Right renal pelvis (tissue), 4 donors: ENCODE measurements at regions not wholly inside any gene's neighbourhood (a gene's known extent, or its start where the extent isn't known, plus 50 kb on each side); places are given as distances from the start of the nearest gene placed in this dataset.

Experiments used
- DNase-seq, 4 donors: peaks; one replicate each; pipeline ENCODE4 v3.0.0-alpha.2; 2013; ENCODE audit warnings: low read depth in 4 of 4, low spot score in 3 of 4, missing footprints in 1 of 4

DNA sequence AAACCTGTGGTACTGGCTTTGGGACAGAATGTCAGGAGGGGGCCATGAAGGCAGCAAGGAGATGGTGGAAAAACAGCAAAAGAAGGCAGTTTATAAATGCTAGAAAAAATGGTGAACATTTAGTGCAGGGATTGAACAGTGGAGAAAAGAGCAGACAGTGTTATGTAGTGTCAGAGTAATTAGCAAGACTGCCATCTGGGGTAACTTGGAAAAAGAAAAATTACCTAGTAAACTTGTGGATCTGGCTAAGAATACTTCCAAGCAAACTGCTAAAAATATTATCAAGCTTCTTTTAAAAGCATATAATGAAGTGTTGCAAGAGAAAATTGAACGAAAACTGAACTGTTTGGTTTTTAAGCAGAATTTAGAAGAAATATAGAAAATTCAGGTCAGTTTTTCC, 267.8 kb downstream of the INSIG2 start:
- no peak for DNase-seq

DNA sequence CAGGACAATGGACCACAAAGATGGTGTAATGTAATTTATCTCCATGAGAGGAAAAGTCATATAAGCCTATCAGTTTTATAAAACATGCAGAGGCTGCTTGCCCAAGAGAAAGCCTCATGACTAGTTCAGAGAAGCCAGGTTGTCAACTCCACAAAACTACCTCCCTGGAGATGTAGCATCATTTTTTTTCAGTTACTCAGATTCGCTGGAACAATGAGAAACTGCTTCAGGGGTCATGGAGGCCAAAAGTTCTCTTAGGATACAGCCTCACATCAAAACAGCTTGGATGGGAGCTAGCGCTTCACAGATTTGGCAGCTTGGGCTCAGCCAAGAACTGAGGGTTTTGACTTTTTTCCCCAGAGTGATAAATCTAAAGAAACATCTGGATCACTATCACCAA, 263.5 kb downstream of the INSIG2 start:
- DNase-seq: no peak

DNA sequence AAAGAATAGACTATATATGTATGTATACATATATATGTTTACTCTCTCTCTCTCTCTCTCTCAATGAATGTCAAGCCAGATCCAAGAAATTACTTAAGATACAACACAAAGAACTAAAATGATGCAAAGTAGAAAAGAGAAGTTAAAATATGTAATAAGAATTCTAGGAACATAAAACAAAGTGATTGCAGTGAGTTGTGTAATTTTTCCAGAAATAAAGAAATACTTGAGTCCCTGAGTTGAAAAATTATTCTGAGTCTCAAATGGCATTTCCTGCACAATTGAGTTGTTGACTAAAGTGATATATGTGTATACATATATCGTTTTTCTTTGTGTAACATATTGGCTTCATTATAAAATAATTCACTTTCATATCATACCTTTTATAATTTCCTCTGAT, 262.4 kb downstream of the INSIG2 start:
- no peak for DNase-seq

DNA sequence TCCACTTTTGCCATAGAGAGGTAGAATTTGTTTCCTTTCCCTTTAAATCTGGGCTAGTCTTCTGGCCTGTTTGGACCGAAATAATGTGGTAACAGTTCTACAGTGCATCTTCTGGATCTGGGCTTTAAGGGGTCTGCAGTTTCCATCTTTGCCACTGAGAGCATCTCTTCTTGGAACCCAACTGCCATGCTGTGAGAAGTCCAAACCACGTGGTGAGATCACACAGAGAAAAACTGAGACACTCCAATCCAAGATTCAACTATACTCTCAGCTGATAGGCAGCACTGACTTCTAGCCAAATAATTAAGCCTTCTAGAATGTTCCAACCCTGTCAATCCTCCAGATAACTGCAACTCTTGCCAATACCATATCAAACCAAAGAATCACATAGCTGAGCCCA, 261.1 kb downstream of the INSIG2 start:
- no peak for DNase-seq

DNA sequence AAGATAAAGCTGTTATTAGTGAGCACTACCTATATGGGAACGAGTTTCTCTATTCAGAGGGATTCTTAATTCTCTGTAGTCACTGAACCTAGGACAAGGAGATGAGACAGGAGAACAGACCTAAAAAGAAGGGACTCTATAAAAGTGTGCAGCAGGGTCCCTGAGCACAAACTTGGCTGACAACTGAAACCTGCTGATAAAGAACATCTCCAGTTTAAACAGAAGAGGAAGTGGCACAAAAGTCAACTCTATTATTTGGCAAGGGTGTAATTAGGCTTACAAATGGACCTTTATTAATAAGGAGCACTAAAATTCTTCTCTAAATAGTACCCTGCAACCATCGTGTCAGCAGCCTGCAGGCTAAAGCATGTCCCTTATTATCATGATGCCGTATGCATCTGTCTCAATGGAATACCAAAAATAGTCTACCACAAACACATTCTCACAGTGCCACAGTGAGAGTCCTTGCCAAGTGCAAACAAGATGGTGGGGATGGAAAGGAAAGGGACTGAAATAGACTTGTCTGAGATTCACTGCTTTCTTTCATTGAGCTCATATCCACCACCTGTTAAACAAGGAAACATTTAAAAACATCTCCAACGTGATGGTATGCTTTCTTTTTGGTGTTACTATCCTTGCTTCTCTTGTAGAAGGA, 260.2 kb downstream of the INSIG2 start:
- no peak for DNase-seq

DNA sequence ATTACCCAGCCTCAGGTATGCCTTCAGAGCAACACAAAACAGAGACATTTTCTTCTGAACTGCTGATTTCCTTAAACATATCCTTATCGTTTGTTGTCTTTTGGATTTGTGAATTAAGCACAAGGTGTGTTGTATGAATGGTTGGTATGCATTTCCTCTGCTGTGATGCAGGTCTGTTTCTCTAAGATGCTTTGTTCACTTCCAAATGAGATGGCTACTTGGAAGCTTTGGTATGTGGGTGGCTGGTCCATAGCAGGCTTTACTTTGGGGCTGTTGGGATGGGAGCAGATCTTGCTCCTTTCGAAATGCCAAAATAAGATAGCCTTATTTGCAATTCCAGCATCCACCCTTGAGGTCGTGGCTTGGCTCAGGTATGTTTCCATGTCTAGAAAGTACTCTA, 257.2 kb downstream of the INSIG2 start:
- no peak for DNase-seq

DNA sequence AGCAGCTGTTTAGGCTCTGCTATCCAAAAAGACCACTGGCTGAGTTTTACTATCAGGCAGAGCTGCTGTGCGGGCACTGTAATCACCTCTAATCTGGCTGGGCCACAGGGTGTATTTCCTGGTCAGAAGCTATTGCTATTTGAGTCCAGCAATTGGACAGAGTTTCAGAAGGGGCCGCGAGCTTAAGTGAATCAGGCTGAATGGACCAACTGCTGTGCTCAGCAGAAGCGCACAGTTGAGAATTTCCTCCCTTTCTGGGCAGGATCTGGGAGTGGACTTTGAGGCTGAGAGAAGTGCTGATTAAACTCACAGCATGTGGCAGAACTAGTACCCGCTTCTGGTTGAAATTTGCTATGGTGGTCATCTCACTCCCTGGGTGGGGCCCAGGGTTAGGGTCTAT, 251.8 kb downstream of the INSIG2 start:
- DNase-seq: no peak

- no peak for DNase-seq
Measured at GRCh38 chr2:118339386-118339785, 251.1 kb downstream of the INSIG2 start.

DNA sequence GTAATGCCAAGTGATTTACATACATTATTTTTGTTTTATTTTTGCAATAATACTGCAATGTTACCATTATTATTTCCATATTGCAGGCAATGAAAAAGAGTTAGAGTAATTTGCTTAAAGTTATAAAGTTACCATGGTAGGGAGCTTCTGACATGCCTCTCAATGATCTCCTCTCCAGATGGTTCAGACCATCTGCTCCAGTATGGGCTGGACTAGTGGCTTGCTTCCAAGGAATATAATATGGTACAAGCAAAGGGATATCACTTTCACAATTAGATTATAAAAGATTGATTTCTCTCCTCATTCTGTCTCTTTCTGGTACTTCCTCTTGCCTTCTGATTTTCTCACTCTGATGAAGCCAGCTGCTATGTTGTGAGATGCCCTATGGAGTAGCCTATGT, 245.4 kb downstream of the INSIG2 start:
- DNase-seq: no peak

DNA sequence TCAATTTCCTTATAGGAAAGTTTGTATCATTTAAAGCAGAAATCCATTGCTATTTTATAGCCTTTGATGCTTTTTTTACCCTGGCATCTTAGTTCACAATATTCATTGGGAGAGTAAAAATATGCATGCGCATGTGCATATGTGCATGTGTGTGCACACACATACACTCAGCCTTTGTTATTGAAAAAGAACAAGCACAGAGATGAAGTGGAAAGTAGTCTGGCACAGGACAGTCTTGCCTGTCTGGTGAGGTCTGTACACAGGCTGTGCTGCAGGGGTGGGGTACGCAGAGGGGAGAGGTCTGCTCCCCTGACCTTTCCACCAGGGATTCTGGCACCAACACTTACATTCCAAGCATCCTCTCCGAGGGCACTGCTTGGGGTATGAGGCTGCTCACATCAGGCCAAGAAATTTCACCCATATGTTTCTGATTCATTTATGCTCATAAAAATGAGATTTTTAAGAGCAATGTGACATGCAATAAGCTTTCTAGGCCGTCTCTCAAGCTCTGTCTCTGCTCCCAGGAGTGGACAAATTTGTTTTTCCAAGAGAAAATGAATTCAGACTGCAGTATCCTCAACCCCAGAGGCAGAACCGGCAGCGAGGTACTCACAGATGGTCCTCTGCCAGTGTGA, 237.2 kb downstream of the INSIG2 start:
- no peak for DNase-seq

DNA sequence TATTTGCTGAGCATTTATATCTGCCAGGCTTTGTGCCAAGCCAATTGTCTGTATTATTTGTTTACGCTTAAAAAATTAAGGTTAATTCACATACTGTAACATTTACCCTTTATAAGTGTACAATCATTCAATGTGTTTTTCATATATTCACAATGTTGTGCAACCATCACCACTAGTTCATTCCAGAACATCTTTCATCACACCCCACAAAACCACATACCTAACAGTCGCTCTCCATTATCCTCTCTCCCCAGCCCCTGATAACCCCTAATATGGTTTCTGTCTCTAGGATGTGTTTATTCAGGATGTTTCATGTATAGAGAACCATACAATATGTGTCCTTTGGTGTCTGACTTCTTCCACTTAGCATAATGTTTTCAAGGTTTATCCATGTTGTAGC, 234.1 kb downstream of the INSIG2 start:
- DNase-seq: no peak

- no peak for DNase-seq
Measured at GRCh38 chr2:118321432-118322105, 233.3 kb downstream of the INSIG2 start.

DNA sequence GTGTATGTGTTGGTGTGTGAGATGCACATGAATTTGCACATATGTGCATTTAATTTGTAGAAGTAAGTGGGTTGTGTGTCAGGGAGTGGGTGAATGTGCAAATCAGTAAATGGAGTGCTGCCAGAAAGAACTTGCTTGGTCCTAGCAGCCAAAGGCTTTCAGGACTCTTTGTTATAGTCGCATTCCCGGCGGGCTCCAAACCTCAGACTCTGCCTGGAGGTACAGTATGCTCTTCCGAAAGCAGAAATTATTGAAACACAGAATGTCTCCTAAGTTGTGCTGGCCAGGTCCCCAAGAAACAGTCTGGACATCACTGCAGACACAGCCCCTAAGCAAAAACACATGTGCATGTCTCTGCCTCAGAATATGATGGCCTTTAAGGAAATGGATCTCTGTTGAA, 232.4 kb downstream of the INSIG2 start:
- no peak for DNase-seq

- DNase-seq: no peak
Measured at GRCh38 chr2:118320196-118320595, 231.9 kb downstream of the INSIG2 start.

DNA sequence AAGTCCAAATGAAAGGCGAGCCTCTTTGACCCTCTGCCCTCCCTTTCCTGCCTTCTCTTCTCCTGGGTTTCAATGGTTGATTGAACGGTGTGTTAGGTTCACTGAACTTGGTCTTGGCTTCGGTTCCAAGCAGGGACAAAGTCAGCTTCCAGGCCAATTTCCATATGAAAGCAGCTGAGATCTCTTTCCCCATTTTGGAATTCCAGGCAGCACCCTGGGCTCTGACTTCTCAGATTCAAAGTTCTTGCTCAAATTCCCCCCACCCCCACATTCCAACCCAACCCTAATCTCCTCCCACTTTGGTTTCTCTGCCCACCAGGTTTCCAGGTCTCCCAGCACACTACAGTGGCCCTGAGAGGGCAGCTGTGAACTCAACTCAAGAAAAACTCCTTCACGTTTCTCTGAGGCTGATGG, 231.0 kb downstream of the INSIG2 start:
- no peak for DNase-seq

DNA sequence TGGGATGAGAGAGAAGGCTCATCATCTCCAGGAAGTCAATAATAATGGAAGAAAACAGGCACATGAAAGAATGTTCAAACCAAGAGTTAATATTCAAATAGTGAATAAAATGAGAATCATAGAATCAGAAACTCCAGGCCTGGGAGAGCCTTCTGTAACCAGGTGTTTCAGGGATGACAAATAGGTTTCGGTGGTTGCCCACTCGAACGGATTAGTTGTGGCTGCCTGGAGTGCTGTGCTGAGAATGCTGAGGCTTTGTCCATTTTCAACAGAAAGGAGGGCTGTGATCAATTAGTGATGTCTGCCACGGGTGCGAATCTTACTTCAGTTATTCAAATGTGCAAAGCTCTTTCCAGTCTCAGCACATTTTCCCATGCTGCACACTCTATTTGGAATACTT, 227.3 kb downstream of the INSIG2 start:
- no peak for DNase-seq

- DNase-seq: no peak
Measured at GRCh38 chr2:118312969-118313756, 224.9 kb downstream of the INSIG2 start.

DNA sequence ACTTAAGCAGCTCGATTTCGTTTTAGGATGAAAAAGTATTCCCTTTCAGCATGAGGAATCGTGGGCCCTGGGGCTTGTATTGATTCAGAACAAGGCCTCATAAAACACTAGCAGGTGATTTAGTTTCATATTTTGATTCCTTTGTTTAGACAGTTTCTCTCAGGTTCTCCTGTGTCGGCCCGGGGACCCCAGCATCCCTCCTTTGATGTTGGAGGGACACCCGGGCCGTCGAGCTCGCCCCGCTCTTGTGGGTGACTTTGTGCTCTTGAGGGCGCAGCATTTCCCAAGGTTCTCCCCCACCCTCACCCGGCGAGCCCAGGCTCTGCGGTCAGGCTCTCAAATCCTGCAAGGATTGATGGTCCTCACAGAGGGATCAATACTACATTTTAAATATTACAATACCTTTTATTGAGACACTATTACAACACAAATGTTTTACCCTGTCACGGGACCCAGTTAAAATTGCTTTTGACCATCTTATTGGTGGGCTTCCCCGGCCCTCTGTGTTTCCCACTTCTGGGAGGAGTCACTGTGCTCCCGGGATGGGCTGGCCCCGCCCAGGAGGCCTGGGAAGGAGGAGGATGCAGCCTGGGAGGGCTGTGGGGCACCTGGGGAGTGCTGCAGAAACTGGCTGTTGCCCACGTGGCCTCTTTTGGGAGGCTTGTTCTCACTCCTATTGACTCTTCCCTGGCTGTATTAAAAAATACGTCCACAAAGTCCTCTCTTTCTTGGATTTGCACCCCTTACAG, 222.6 kb downstream of the INSIG2 start:
- peak in 1 of 4 donors; percentile 32 for DNase-seq

GRCh38 chr2:118309946-118310680, 221.8 kb downstream of the INSIG2 start:
- peak in 3 of 4 donors; percentile 43 to 63 (median 44) for DNase-seq
